GM23338 (cell line): ENCODE measurements at regions not wholly inside any gene's neighbourhood (a gene's known extent, or its start where the extent isn't known, plus 50 kb on each side); places are given as distances from the start of the nearest gene placed in this dataset.

ENCODE experiments used
- CREB1 ChIP-seq: fragments of 250-450 bp; sonication (Bioruptor Pico); IDR thresholded peaks from 2 replicates; pipeline ENCODE4 v1.5.0; 2020; ENCODE audit warnings: low read depth, mild to moderate bottlenecking, moderate library complexity
- CTCF ChIP-seq, 2 experiments: fragments of 200-600 bp in 1 of 2; sonication (generic) in 1 of 2; conservative IDR thresholded peaks; 2 replicates each; pipeline versions ENCODE4 v1.5.1 to v1.6.1; 2016 to 2017; ENCODE audit warnings: antibody characterized with exemption in 2 of 2, low read depth in 2 of 2, mild to moderate bottlenecking in 2 of 2, moderate library complexity in 1 of 2
- EZH2 ChIP-seq: fragments of 200-600 bp; sonication (generic); IDR thresholded peaks from one replicate; pipeline ENCODE4 v1.8.0; 2017; ENCODE audit warnings: antibody characterized with exemption, mild to moderate bottlenecking, low read depth; ENCODE audit not compliant: unreplicated experiment
- JUNB ChIP-seq: IDR thresholded peaks from one replicate; pipeline ENCODE4 v1.6.1; 2016; ENCODE audit warnings: antibody characterized with exemption; ENCODE audit not compliant: unreplicated experiment
- POLR2AphosphoS5 ChIP-seq: IDR thresholded peaks from 2 replicates; pipeline ENCODE4 v1.6.1; 2016; ENCODE audit warnings: antibody characterized with exemption, low read depth
- REST ChIP-seq: IDR thresholded peaks from one replicate; pipeline ENCODE4 v1.6.1; 2018; ENCODE audit warnings: antibody characterized with exemption; ENCODE audit not compliant: unreplicated experiment
- ZNF462 ChIP-seq: fragments of 250-450 bp; sonication (Bioruptor Pico); IDR thresholded peaks from 2 replicates; pipeline ENCODE4 v1.5.0; 2020; ENCODE audit warnings: mild to moderate bottlenecking, moderate library complexity

- TF ChIP-seq CTCF (conservative IDR thresholded peaks at IDR 0.05; ENCODE audit: low read depth in 2 of 2) (no peak), EZH2 (no peak), REST (no peak), POLR2AphosphoS5 (no peak), JUNB (no peak), ZNF462 (CRISPR knock-in tag) (no peak), CREB1 (CRISPR knock-in tag) (no peak)
Observed at GRCh38 chr21:20308586-20309315, 689.5 kb upstream of the NCAM2 start.
